ENCODE measurements at regions not wholly inside any gene's neighbourhood (a gene's known extent, or its start where the extent isn't known, plus 50 kb on each side); places are given as distances from the start of the nearest gene placed in this dataset.
A peak's percentile ranks its signal among the peaks of the same experiment; 100 is the strongest.
"Not testable (repeated sequence)": the region's sequence is repeated elsewhere in the genome, so short reads cannot be mapped to it uniquely, and the experiment has no call there.

DNA sequence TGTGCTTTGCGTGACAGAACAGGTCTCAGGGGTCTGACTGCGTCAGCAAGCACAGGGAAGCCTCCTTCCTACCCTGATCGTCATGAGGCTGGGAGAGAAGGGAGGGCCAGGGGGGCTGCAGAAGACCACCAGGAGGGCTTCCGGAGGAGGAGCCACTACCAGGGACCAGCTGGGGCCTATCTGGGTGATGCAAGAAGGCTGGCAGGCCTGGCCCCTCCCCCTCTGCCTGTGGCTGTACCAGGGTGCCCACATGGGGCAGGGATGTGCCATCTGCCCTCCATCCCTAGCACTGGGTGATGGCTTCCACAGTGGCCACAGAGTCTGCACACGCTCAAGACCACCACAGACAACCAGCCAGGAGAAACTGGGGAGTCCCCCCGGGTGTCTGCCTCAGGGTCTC, 116.4 kb upstream of the NKX1-1 start:
- H3K36me3 ChIP-seq (ENCODE audit: control insufficient read depth in 4 of 4, insufficient read depth in 4 of 4, low read length in 3 of 4): no peaks in the 10 kb centered on the region
- ChIA-PET CTCF (interaction anchor here (0.8 to 1.1 kb wide), 2 partner anchors 9 to 12 kb away, joined by 3 read pairs; no protein-coding TSS in a partner anchor), POLR2A (no interaction called here)
- H3K27me3 ChIP-seq (replicated peaks in 2 of 5; ENCODE audit: control insufficient read depth in 4 of 5, insufficient read depth in 5 of 5, low read length in 4 of 5): peaks cover 0 to 62% (median 17%) of the 10 kb centered on the region in 5 experiments
- WGBS (ENCODE audit: insufficient coverage): 84% methylated on average over 3 of the region's 6 CpGs
- H3K27ac ChIP-seq (ENCODE audit: insufficient read depth in 1 of 2, low read depth in 1 of 2, low read length in 2 of 2, poor library complexity in 1 of 2, severe bottlenecking in 2 of 2): no peak overlapping the region
- peaks cover 0 to 8% (median 2%) of the 10 kb centered on the region in 4 experiments for H3K4me1 ChIP-seq (ENCODE audit: control extremely low read depth in 1 of 4, control insufficient read depth in 4 of 4, insufficient read depth in 4 of 4, low read length in 3 of 4)
- peaks cover 0 to 21% (median 2%) of the 10 kb centered on the region in 5 experiments for H3K9me3 ChIP-seq (ENCODE audit: control extremely low read depth in 1 of 5, control insufficient read depth in 4 of 5, insufficient read depth in 2 of 5, low read depth in 1 of 5, low read length in 4 of 5)
- no peak overlapping the region for H3K4me3 ChIP-seq (ENCODE audit: control insufficient read depth in 1 of 7, extremely low read depth in 1 of 7, insufficient read depth in 4 of 7, low read depth in 2 of 7, low read length in 6 of 7)
- DNase-seq: no peak

DNA sequence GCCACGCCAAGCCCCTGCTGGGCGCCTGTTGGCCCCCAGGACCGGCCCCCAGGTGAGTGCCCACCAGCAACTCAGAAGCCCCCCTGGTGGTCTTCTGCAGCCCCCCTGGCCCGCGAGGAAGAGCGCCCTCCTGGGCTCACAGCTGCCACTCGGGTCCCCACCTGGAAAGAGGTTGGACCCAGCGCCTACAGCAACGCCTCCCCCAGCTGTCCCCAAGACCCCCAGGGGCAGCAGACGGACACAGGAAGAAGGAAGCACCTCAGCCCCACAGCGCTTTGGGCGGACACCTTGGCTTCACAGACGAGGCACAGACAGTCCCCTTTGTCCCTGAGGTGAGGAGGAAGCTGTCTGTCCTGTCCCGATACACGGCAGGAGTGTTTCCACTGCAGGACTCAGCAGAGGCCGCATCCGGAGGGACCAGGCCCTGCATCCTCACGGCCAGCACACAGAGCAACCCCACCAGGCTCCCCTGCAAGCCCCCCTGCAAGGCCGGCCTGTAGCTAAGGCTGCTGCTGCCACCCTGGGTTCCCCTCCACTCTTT, 115.6 kb upstream of the NKX1-1 start:
- peaks cover 0 to 21% (median 2%) of the 10 kb centered on the region in 5 experiments for H3K9me3 ChIP-seq (ENCODE audit: control extremely low read depth in 1 of 5, control insufficient read depth in 4 of 5, insufficient read depth in 2 of 5, low read depth in 1 of 5, low read length in 4 of 5)
- CTCF ChIA-PET: interaction anchor here (1.1 kb wide), 1 partner anchor 13 kb away, joined by 3 read pairs; no protein-coding TSS in a partner anchor
- H3K27me3 ChIP-seq (replicated peaks in 2 of 5; ENCODE audit: control insufficient read depth in 4 of 5, insufficient read depth in 5 of 5, low read length in 4 of 5): peaks cover 0 to 66% (median 17%) of the 10 kb centered on the region in 5 experiments
- DNase-seq: no peak
- peaks cover 0 to 8% (median 2%) of the 10 kb centered on the region in 4 experiments for H3K4me1 ChIP-seq (ENCODE audit: control extremely low read depth in 1 of 4, control insufficient read depth in 4 of 4, insufficient read depth in 4 of 4, low read length in 3 of 4)
- H3K27ac ChIP-seq (ENCODE audit: insufficient read depth in 1 of 2, low read depth in 1 of 2, low read length in 2 of 2, poor library complexity in 1 of 2, severe bottlenecking in 2 of 2): no peak overlapping the region
- H3K4me3 ChIP-seq (ENCODE audit: control insufficient read depth in 1 of 7, extremely low read depth in 1 of 7, insufficient read depth in 4 of 7, low read depth in 2 of 7, low read length in 6 of 7): no peak overlapping the region
- no peaks in the 10 kb centered on the region for H3K36me3 ChIP-seq (ENCODE audit: control insufficient read depth in 4 of 4, insufficient read depth in 4 of 4, low read length in 3 of 4)
- POLR2A ChIA-PET: no interaction called here
- WGBS (ENCODE audit: insufficient coverage): 80% methylated on average over 19 of the region's 19 CpGs

DNA sequence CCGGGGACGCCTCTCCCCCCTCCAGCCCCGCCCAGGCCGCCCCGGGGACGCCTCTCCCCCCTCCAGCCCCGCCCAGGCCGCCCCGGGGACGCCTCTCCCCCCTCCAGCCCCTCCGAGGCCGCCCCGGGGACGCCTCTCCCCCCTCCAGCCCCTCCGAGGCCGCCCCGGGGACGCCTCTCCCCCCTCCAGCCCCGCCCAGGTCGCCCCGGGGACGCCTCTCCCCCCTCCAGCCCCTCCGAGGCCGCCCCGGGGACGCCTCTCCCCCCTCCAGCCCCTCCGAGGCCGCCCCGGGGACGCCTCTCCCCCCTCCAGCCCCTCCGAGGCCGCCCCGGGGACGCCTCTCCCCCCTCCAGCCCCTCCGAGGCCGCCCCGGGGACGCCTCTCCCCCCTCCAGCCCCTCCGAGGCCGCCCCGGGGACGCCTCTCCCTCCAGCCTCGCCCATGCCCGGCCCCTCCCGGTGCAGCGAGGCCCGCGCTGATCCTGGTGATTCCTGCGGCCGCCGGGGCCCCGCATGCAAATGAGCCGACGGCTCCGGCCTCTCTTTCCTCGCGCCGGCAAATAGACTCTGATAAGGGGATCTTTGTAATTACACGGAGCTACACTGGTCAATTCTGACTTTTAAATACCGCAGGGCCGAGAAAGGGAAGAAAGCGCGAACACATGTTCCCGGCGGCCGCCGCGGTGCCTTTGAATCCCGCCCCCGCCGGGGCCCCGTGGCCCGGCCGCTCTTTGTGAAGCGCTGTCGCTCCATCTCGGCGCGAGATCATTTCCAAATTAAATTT, 114.7 kb upstream of the NKX1-1 start:
- POLR2A ChIA-PET; H3K27ac ChIP-seq (ENCODE audit: insufficient read depth in 1 of 2, low read depth in 1 of 2, low read length in 2 of 2, poor library complexity in 1 of 2, severe bottlenecking in 2 of 2); H3K4me1 ChIP-seq (ENCODE audit: control extremely low read depth in 1 of 4, control insufficient read depth in 4 of 4, insufficient read depth in 4 of 4, low read length in 3 of 4); H3K36me3 ChIP-seq (ENCODE audit: control insufficient read depth in 4 of 4, insufficient read depth in 4 of 4, low read length in 3 of 4): not testable (repeated sequence)
- 0% methylated on average over 33 of the region's 79 CpGs for WGBS (ENCODE audit: insufficient coverage)
- Histone ChIP-seq H3K27me3 (replicated peaks in 2 of 5; ENCODE audit: control insufficient read depth in 4 of 5, insufficient read depth in 5 of 5, low read length in 4 of 5) (peaks cover 0 to 73% (median 17%) of the 10 kb centered on the region in 5 experiments), H3K9me3 (ENCODE audit: control extremely low read depth in 1 of 5, control insufficient read depth in 4 of 5, insufficient read depth in 2 of 5, low read depth in 1 of 5, low read length in 4 of 5) (peaks cover 0 to 21% (median 2%) of the 10 kb centered on the region in 5 experiments), H3K4me3 (ENCODE audit: control insufficient read depth in 1 of 7, extremely low read depth in 1 of 7, insufficient read depth in 4 of 7, low read depth in 2 of 7, low read length in 6 of 7) (peak overlapping the region in 3 of 7 experiments; percentile 8 to 55 (median 42))
- DNase-seq: peak; percentile 31 to 63 (median 41)
- CTCF ChIA-PET: interaction anchor here (1.1 kb wide), 1 partner anchor 14 kb away, joined by 3 read pairs; no protein-coding TSS in a partner anchor

DNA sequence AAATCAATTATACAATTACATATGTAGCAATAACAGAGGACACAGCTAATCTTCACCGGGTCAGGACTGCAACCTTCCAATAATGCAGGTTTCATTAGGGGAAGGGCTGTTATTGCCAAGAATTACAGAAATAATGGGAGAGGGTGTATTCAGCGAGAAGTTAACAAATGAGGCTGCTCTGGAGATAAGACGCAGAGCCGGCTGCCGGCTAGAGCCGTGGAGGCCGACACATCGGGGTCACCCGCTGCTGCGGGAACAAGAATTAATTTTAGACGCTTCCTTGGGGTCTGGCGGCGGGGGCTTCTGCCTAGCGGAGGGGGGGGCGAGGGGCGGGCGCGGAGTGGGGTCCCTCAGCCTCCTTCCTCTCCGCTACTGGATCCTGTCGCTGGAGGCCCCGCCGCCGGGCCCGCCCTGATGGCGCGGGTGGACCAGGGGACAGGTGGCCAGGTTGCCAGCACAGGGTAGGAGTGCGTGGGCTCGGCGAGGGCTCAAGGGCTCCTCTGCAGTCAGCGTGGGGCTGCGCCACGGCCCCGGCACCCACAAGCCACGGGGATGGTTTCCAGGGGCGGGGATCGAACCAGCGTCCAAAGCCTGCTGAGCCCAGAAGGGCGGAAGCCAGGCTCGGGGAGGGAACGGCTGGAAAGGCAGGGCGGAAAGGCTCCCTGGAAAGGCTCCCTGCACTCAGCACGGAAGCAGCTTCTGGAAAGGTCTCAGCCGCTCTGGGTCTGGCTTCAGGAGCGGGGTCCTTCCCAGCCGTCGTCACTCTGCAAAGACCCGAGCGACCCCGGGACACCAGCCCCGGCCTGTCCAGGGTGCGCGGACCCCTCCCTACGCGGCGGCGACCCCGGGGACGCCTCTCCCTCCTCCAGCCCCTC, 113.8 kb upstream of the NKX1-1 start:
- Histone ChIP-seq H3K27ac (ENCODE audit: insufficient read depth in 1 of 2, low read depth in 1 of 2, low read length in 2 of 2, poor library complexity in 1 of 2, severe bottlenecking in 2 of 2) (no peak overlapping the region), H3K36me3 (ENCODE audit: control insufficient read depth in 4 of 4, insufficient read depth in 4 of 4, low read length in 3 of 4) (no peaks in the 10 kb centered on the region), H3K9me3 (ENCODE audit: control extremely low read depth in 1 of 5, control insufficient read depth in 4 of 5, insufficient read depth in 2 of 5, low read depth in 1 of 5, low read length in 4 of 5) (peaks cover 0 to 16% (median under 1%) of the 10 kb centered on the region in 5 experiments), H3K4me1 (ENCODE audit: control extremely low read depth in 1 of 4, control insufficient read depth in 4 of 4, insufficient read depth in 4 of 4, low read length in 3 of 4) (peaks cover 0 to 8% (median 2%) of the 10 kb centered on the region in 4 experiments), H3K4me3 (ENCODE audit: control insufficient read depth in 1 of 7, extremely low read depth in 1 of 7, insufficient read depth in 4 of 7, low read depth in 2 of 7, low read length in 6 of 7) (no peak overlapping the region), H3K27me3 (replicated peaks in 2 of 5; ENCODE audit: control insufficient read depth in 4 of 5, insufficient read depth in 5 of 5, low read length in 4 of 5) (peaks cover 0 to 78% (median 15%) of the 10 kb centered on the region in 5 experiments)
- WGBS (ENCODE audit: insufficient coverage): 86% methylated on average over 57 of the region's 58 CpGs
- CTCF ChIA-PET: no interaction called here
- POLR2A ChIA-PET: no interaction called here
- no peak for DNase-seq

DNA sequence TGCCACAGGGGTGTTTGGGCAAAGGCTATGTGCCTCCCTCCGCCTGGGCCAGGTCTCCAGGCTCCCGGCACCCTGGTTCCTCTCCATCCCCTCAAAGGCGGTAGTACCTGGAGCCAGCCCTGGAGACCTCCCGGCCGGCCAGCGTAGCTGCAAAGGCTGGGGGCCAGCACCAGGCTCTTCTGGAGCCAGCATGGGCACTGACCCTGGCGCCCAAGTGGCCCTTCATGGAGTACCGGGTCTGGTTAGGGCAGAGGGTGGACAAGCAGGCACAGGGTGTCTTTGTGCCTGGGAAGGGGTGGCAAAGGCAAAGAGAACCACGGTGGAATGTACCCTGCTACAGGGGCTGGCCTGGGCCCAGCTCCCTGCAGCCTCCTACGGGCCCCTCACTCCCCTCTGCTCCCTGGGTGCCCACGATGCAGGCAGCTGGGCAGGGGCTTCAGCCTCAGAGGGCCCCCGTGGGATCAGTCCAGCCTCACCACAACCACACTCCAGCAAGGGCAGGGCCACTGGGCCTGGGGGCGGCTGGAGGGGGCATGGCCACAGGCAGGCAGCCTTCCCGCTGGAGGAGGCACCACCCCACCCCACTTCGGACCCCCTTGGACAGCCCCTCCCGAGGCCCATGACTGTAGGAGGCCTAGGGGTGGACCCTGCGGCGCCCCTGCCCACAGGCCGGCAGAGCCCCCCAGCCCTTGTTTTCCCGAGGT, 112.9 kb upstream of the NKX1-1 start:
- H3K4me3 ChIP-seq (ENCODE audit: control insufficient read depth in 1 of 7, extremely low read depth in 1 of 7, insufficient read depth in 4 of 7, low read depth in 2 of 7, low read length in 6 of 7): no peak overlapping the region
- POLR2A ChIA-PET: no interaction called here
- H3K36me3 ChIP-seq (ENCODE audit: control insufficient read depth in 4 of 4, insufficient read depth in 4 of 4, low read length in 3 of 4): no peaks in the 10 kb centered on the region
- WGBS (ENCODE audit: insufficient coverage): 90% methylated on average over 11 of the region's 20 CpGs
- H3K27ac ChIP-seq (ENCODE audit: insufficient read depth in 1 of 2, low read depth in 1 of 2, low read length in 2 of 2, poor library complexity in 1 of 2, severe bottlenecking in 2 of 2): no peak overlapping the region
- H3K9me3 ChIP-seq (ENCODE audit: control extremely low read depth in 1 of 5, control insufficient read depth in 4 of 5, insufficient read depth in 2 of 5, low read depth in 1 of 5, low read length in 4 of 5): peaks cover 0 to 13% (median 0%) of the 10 kb centered on the region in 5 experiments
- peaks cover 0 to 69% (median 15%) of the 10 kb centered on the region in 5 experiments for H3K27me3 ChIP-seq (replicated peaks in 2 of 5; ENCODE audit: control insufficient read depth in 4 of 5, insufficient read depth in 5 of 5, low read length in 4 of 5)
- DNase-seq: no peak
- CTCF ChIA-PET: no interaction called here
- peaks cover 0 to 8% (median 2%) of the 10 kb centered on the region in 4 experiments for H3K4me1 ChIP-seq (ENCODE audit: control extremely low read depth in 1 of 4, control insufficient read depth in 4 of 4, insufficient read depth in 4 of 4, low read length in 3 of 4)

DNA sequence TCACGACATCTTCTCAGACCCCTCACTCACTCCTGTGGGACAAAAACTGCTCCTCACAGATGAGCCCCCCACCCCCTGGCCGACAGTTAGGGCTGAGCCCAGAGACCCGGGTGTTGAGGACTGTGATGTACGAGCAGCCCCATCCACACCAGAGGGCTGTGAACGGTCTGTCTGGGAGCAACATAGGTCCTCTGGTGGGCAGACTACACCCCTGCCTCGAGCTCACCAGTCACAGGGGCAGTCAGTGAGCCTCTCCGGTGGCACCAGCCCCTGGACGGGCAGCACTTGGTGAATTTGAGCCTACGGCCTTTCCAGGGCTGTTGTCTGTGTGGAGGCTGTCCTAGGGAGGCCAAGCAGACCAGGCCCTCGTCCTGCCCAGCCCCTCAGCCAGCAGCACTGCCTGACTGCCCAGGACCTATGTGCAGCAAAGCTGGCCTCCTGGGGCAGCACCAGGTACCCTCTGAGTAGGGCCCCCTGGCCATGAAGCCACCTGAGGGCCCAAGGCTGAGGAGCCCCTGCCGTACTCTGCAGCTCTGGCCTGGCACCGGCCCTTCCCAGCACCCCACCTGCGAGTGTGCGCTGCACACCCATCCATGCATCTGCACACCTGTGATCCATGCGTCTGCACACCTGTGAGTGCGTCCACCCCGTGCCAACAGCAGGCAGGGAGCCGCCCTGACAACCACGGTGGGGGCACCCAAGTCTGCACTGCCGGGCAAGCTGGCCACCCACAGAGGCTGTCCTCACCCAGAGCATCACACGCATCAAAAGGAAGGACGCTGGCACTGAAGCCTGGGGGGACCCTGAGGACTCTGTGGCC, 111.6 kb upstream of the NKX1-1 start:
- no peak for DNase-seq
- WGBS (ENCODE audit: insufficient coverage): 81% methylated on average over 22 of the region's 22 CpGs
- peaks cover 0 to 12% (median 5%) of the 10 kb centered on the region in 4 experiments for H3K4me1 ChIP-seq (ENCODE audit: control extremely low read depth in 1 of 4, control insufficient read depth in 4 of 4, insufficient read depth in 4 of 4, low read length in 3 of 4)
- no peak overlapping the region for H3K27ac ChIP-seq (ENCODE audit: insufficient read depth in 1 of 2, low read depth in 1 of 2, low read length in 2 of 2, poor library complexity in 1 of 2, severe bottlenecking in 2 of 2)
- H3K27me3 ChIP-seq (replicated peaks in 2 of 5; ENCODE audit: control insufficient read depth in 4 of 5, insufficient read depth in 5 of 5, low read length in 4 of 5): peaks cover 0 to 65% (median 14%) of the 10 kb centered on the region in 5 experiments
- H3K4me3 ChIP-seq (ENCODE audit: control insufficient read depth in 1 of 7, extremely low read depth in 1 of 7, insufficient read depth in 4 of 7, low read depth in 2 of 7, low read length in 6 of 7): no peak overlapping the region
- CTCF ChIA-PET: no interaction called here
- H3K9me3 ChIP-seq (ENCODE audit: control extremely low read depth in 1 of 5, control insufficient read depth in 4 of 5, insufficient read depth in 2 of 5, low read depth in 1 of 5, low read length in 4 of 5): peaks cover 0 to 3% (median 0%) of the 10 kb centered on the region in 5 experiments
- POLR2A ChIA-PET: interaction anchor here (0.5 kb wide), 1 partner anchor 18 kb away, joined by 3 read pairs; no protein-coding TSS in a partner anchor
- no peaks in the 10 kb centered on the region for H3K36me3 ChIP-seq (ENCODE audit: control insufficient read depth in 4 of 4, insufficient read depth in 4 of 4, low read length in 3 of 4)
